CD14-positive monocyte (primary cell): ENCODE measurements at regions not wholly inside any gene's neighbourhood (a gene's known extent, or its start where the extent isn't known, plus 50 kb on each side); places are given as distances from the start of the nearest gene placed in this dataset.
A peak's percentile ranks its signal among the peaks of the same experiment; 100 is the strongest.
"Not testable (repeated sequence)": the region's sequence is repeated elsewhere in the genome, so short reads cannot be mapped to it uniquely, and the experiment has no call there.

ENCODE experiments used
- DNase-seq, 3 donors: peaks; one replicate each; pipeline ENCODE4 v3.0.0-alpha.2; 2011 to 2022
- H2AFZ ChIP-seq: 2 replicates; pipeline ENCODE4 v1.6.0; 2012; ENCODE audit warnings: mild to moderate bottlenecking, low read depth, low read length, inconsistent platforms; ENCODE audit not compliant: insufficient read depth, poor library complexity, severe bottlenecking
- H3K27ac ChIP-seq, 2 donors: 1 replicate in 1 of 2; 2 replicates in 1 of 2; pipeline ENCODE4 v1.5.1; 2012 to 2013; ENCODE audit warnings: low read length in 2 of 2, control low read depth in 1 of 2, inconsistent platforms in 1 of 2, low read depth in 1 of 2, mild to moderate bottlenecking in 1 of 2
- H3K27me3 ChIP-seq, 2 donors: one replicate each; pipeline versions ENCODE4 v1.6.0 to v1.6.1; 2011 to 2013; ENCODE audit warnings: low read length in 2 of 2; ENCODE audit not compliant: control insufficient read depth in 2 of 2, insufficient read depth in 2 of 2
- H3K36me3 ChIP-seq, 2 donors: replicated peaks in 1 of 2; 1 replicate in 1 of 2; 2 replicates in 1 of 2; pipeline versions ENCODE4 v1.5.1 to v1.6.1; 2012 to 2013; ENCODE audit warnings: low read length in 2 of 2, control low read depth in 1 of 2, inconsistent platforms in 1 of 2, mild to moderate bottlenecking in 1 of 2; ENCODE audit not compliant: insufficient read depth in 2 of 2, control insufficient read depth in 1 of 2
- H3K4me1 ChIP-seq, 2 donors: 1 replicate in 1 of 2; 2 replicates in 1 of 2; pipeline versions ENCODE4 v1.5.1 to v1.6.1; 2012 to 2013; ENCODE audit warnings: low read length in 2 of 2, control low read depth in 1 of 2, inconsistent platforms in 1 of 2, mild to moderate bottlenecking in 1 of 2, moderate library complexity in 1 of 2; ENCODE audit not compliant: insufficient read depth in 2 of 2, control insufficient read depth in 1 of 2
- H3K4me2 ChIP-seq: replicated peaks from 2 replicates; pipeline ENCODE3; 2012; ENCODE audit warnings: low read length, moderate library complexity, mild to moderate bottlenecking; ENCODE audit not compliant: poor library complexity, severe bottlenecking; ENCODE audit errors: extremely low read depth
- H3K4me3 ChIP-seq, 3 experiments: fragments of 200-600 bp in 1 of 3; sonication (generic) in 1 of 3; replicated peaks in 1 of 3; 1 replicate in 2 of 3; 2 replicates in 1 of 3; pipeline ENCODE4 v1.5.1; 2011 to 2013; ENCODE audit warnings: low read length in 3 of 3, mild to moderate bottlenecking in 3 of 3, control low read depth in 2 of 3, low read depth in 2 of 3, inconsistent platforms in 1 of 3, moderate library complexity in 1 of 3
- H3K79me2 ChIP-seq: 2 replicates; pipeline ENCODE4 v1.6.0; 2012; ENCODE audit warnings: mild to moderate bottlenecking, control low read depth, inconsistent platforms, low read length, moderate library complexity; ENCODE audit not compliant: insufficient read depth
- H3K9ac ChIP-seq: 2 replicates; pipeline ENCODE4 v1.6.0; 2017; ENCODE audit warnings: low read length, mild to moderate bottlenecking; ENCODE audit not compliant: insufficient read depth, poor library complexity, severe bottlenecking
- H3K9me3 ChIP-seq, 2 donors: replicated peaks in 1 of 2; 1 replicate in 1 of 2; 2 replicates in 1 of 2; pipeline versions ENCODE4 v1.5.1 to v1.6.1; 2012 to 2013; ENCODE audit warnings: low read length in 2 of 2, control low read depth in 1 of 2; ENCODE audit not compliant: control insufficient read depth in 1 of 2, insufficient read depth in 1 of 2
- H4K20me1 ChIP-seq: 2 replicates; pipeline ENCODE4 v1.6.0; 2012; ENCODE audit warnings: mild to moderate bottlenecking, low read length, control low read depth, moderate library complexity; ENCODE audit not compliant: insufficient read depth
- H3K27ac Mint-ChIP-seq, 7 donors: one replicate each; pipeline ENCODE4 v1.8.0; 2020; ENCODE audit warnings: mild to moderate bottlenecking in 7 of 7, mixed read lengths in 7 of 7, moderate library complexity in 6 of 7, inconsistent platforms in 2 of 7
- H3K27me3 Mint-ChIP-seq, 3 donors: one replicate each; pipeline ENCODE4 v1.8.0; 2021 to 2022; ENCODE audit warnings: low read depth in 3 of 3, mild to moderate bottlenecking in 3 of 3, mixed read lengths in 3 of 3, moderate library complexity in 3 of 3, inconsistent platforms in 1 of 3
- H3K36me3 Mint-ChIP-seq, 2 donors: one replicate each; pipeline ENCODE4 v1.8.0; 2020; ENCODE audit warnings: mixed read lengths in 2 of 2, inconsistent platforms in 1 of 2, mild to moderate bottlenecking in 1 of 2
- H3K4me1 Mint-ChIP-seq: one replicate; pipeline ENCODE4 v1.8.0; 2020; ENCODE audit warnings: mild to moderate bottlenecking, mixed read lengths
- H3K4me3 Mint-ChIP-seq, 2 donors: one replicate each; pipeline ENCODE4 v1.8.0; 2020; ENCODE audit warnings: mild to moderate bottlenecking in 2 of 2, mixed read lengths in 2 of 2, moderate library complexity in 1 of 2
- H3K9me3 Mint-ChIP-seq, 7 donors: one replicate each; pipeline ENCODE4 v1.8.0; 2020 to 2022; ENCODE audit warnings: mixed read lengths in 7 of 7, mild to moderate bottlenecking in 6 of 7, moderate library complexity in 6 of 7, inconsistent platforms in 2 of 7
- WGBS: methylation state at CpG from one replicate; pipeline ENCODE4 v1.1.5; 2013; ENCODE audit warnings: missing lambda C conversion rate; ENCODE audit not compliant: insufficient coverage; 5-methylcytosine and 5-hydroxymethylcytosine counted together
- intact Hi-C, 2 donors: fragments of 100-400 bp; cut with micrococcal nuclease; formaldehyde crosslinking; loops; one replicate each; pipeline versions ENCODE4 v1.15.0 to v1.15.1; 2023
- TF ChIP-seq, protein P1 (sequence below): fragments of 200-600 bp; IDR thresholded peaks from one replicate; pipeline ENCODE4 v1.8.0; 2022; ENCODE audit warnings: antibody characterized with exemption, mild to moderate bottlenecking

DNA sequence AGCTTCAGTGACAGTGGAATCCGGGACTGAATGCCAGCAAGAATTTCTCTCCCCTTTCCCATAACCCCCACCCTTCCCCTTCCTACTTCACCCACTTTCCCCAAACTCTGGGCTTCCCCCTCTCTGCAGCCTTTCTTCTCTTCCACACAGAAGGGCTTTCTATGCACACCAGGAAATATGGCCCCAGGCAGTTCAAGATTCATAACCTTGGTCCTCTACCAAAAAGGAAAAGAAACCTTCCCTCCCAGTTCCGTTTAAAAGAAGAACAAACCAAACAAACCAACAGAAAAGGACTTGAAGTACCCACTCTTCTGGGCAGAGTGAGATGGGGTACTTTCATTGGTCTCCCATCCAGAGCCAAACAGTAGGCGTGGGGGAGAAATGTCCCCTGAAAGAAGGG, 68.8 kb upstream of the ABHD2 start:
- no peak overlapping the region for H3K4me3 ChIP-seq
- H3K27me3 ChIP-seq: peaks cover 0 to 11% of the 10 kb centered on the region in 2 donors
- Mint-ChIP-seq H3K4me3 (no peak overlapping the region), H3K4me1 (peaks cover 14% of the 10 kb centered on the region), H3K36me3 (no peaks in the 10 kb centered on the region), H3K27ac (peak overlapping the region in 1 of 7 donors; percentile 8), H3K9me3 (peaks cover 0 to 9% (median 3%) of the 10 kb centered on the region in 7 donors), H3K27me3 (peaks cover 6 to 27% (median 14%) of the 10 kb centered on the region in 3 donors)
- intact Hi-C loops: loop anchor here in 1 of 2 donors (10.0 kb wide), 1 partner anchor 115 kb away; no protein-coding TSS in a partner anchor
- H3K9ac ChIP-seq: no peak overlapping the region
- H3K79me2 ChIP-seq: no peaks in the 10 kb centered on the region
- H2AFZ ChIP-seq: no peak overlapping the region
- TF ChIP-seq, protein P1, sequence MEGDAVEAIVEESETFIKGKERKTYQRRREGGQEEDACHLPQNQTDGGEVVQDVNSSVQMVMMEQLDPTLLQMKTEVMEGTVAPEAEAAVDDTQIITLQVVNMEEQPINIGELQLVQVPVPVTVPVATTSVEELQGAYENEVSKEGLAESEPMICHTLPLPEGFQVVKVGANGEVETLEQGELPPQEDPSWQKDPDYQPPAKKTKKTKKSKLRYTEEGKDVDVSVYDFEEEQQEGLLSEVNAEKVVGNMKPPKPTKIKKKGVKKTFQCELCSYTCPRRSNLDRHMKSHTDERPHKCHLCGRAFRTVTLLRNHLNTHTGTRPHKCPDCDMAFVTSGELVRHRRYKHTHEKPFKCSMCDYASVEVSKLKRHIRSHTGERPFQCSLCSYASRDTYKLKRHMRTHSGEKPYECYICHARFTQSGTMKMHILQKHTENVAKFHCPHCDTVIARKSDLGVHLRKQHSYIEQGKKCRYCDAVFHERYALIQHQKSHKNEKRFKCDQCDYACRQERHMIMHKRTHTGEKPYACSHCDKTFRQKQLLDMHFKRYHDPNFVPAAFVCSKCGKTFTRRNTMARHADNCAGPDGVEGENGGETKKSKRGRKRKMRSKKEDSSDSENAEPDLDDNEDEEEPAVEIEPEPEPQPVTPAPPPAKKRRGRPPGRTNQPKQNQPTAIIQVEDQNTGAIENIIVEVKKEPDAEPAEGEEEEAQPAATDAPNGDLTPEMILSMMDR: no peak
- H3K36me3 ChIP-seq: no peaks in the 10 kb centered on the region
- WGBS: 44% methylated on average over 2 of the region's 3 CpGs
- H3K27ac ChIP-seq: no peak overlapping the region
- no peak overlapping the region for H3K4me2 ChIP-seq
- H3K4me1 ChIP-seq: peaks cover 8% of the 10 kb centered on the region in 2 donors
- H3K9me3 ChIP-seq: no peaks in the 10 kb centered on the region
- no peaks in the 10 kb centered on the region for H4K20me1 ChIP-seq
- no peak for DNase-seq

DNA sequence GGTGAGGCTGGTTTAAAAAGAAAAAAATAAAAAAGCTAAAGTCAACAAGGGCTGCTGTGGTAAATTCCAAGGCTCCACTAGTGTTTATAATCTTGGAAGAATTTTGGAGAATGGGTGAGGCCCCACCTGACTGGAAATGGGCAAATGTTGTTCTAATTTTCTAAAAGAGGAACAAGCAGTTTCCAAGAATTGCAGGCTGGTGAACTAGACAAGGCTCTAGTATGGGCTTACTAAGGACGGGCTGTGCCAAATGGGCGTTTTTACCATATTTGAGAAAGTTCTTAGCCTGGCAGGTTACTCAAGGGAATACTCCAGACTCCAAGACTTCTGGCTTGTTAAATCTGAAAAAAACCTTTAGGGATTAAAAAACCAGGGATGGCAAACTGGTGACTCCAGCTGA, 67.0 kb upstream of the ABHD2 start:
- H3K4me3 ChIP-seq: no peak overlapping the region
- no peak overlapping the region for H3K9ac ChIP-seq
- TF ChIP-seq, protein P1: no peak
- H3K4me1 Mint-ChIP-seq: peaks cover 14% of the 10 kb centered on the region
- no peak overlapping the region for H3K4me3 Mint-ChIP-seq
- intact Hi-C loops: no loop called here
- peaks cover 0 to 11% of the 10 kb centered on the region in 2 donors for H3K27me3 ChIP-seq
- no peaks in the 10 kb centered on the region for H3K79me2 ChIP-seq
- H3K9me3 Mint-ChIP-seq: peaks cover 0 to 9% (median under 1%) of the 10 kb centered on the region in 7 donors
- peaks cover 8% of the 10 kb centered on the region in 2 donors for H3K4me1 ChIP-seq
- DNase-seq: no peak
- H3K9me3 ChIP-seq: no peaks in the 10 kb centered on the region
- H3K27ac ChIP-seq: no peak overlapping the region
- no peak overlapping the region for H3K27ac Mint-ChIP-seq
- H4K20me1 ChIP-seq: no peaks in the 10 kb centered on the region
- H2AFZ ChIP-seq: no peak overlapping the region
- WGBS: 0% methylated on average over 2 of the region's 2 CpGs
- peaks cover 6 to 21% (median 16%) of the 10 kb centered on the region in 3 donors for H3K27me3 Mint-ChIP-seq
- no peaks in the 10 kb centered on the region for H3K36me3 ChIP-seq
- no peak overlapping the region for H3K4me2 ChIP-seq
- no peaks in the 10 kb centered on the region for H3K36me3 Mint-ChIP-seq

DNA sequence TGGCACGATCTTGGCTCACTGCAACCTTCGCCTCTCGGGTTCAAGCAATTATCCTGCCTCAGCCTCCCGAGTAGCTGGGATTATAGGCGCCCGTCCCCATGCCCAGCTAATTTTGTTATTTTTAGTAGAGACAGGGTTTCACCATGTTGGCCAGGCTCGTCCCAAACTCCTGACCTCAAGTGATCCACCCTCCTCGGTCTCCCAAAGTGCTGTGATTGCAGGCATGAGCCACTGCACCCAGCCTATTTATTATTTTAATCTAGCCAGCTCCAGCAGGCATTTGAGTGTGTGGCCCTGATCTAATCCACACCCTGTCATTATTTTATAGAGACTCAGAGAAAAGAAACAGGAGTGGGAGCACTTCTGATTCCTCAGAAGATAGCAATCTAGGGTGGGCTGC, 66.4 kb upstream of the ABHD2 start:
- H3K79me2 ChIP-seq, H2AFZ ChIP-seq, H3K4me3 Mint-ChIP-seq, H3K4me1 ChIP-seq, intact Hi-C loops, H4K20me1 ChIP-seq, H3K27ac ChIP-seq, H3K27me3 ChIP-seq, H3K9me3 Mint-ChIP-seq, H3K4me2 ChIP-seq, H3K36me3 ChIP-seq, H3K9ac ChIP-seq, H3K4me3 ChIP-seq, H3K36me3 Mint-ChIP-seq, H3K27ac Mint-ChIP-seq, H3K9me3 ChIP-seq, DNase-seq: not testable (repeated sequence)
- peaks cover 14% of the 10 kb centered on the region for H3K4me1 Mint-ChIP-seq
- peaks cover 4 to 15% (median 15%) of the 10 kb centered on the region in 3 donors for H3K27me3 Mint-ChIP-seq
- WGBS: 83% methylated on average over 5 of the region's 8 CpGs
